ENCODE measurements at regions not wholly inside any gene's neighbourhood (a gene's known extent, or its start where the extent isn't known, plus 50 kb on each side); places are given as distances from the start of the nearest gene placed in this dataset.

GRCh38 chr5:6006838-6007314 lies 371.5 kb downstream of the MED10 start:
- Histone ChIP-seq H3K4me1 (ENCODE audit: control insufficient read depth in 2 of 2, insufficient read depth in 2 of 2, low read length in 2 of 2) (no peaks in the 10 kb centered on the region), H3K27ac (ENCODE audit: low read depth in 2 of 2, low read length in 2 of 2) (no peak overlapping the region), H3K9me3 (ENCODE audit: control insufficient read depth in 2 of 2, low read length in 2 of 2) (no peaks in the 10 kb centered on the region), H3K27me3 (ENCODE audit: control insufficient read depth in 2 of 2, insufficient read depth in 2 of 2, low read length in 2 of 2) (no peaks in the 10 kb centered on the region), H3K36me3 (ENCODE audit: control insufficient read depth in 2 of 2, insufficient read depth in 2 of 2, low read length in 2 of 2) (no peaks in the 10 kb centered on the region), H3K9ac (ENCODE audit: low read depth in 1 of 2, low read length in 2 of 2) (no peak overlapping the region), H3K4me3 (ENCODE audit: low read length in 2 of 2) (no peak overlapping the region)

- Histone ChIP-seq H3K4me1 (ENCODE audit: control insufficient read depth in 2 of 2, insufficient read depth in 2 of 2, low read length in 2 of 2) (no peaks in the 10 kb centered on the region), H3K9me3 (ENCODE audit: control insufficient read depth in 2 of 2, low read length in 2 of 2) (no peaks in the 10 kb centered on the region), H3K9ac (ENCODE audit: low read depth in 1 of 2, low read length in 2 of 2) (no peak overlapping the region), H3K4me3 (ENCODE audit: low read length in 2 of 2) (no peak overlapping the region), H3K36me3 (ENCODE audit: control insufficient read depth in 2 of 2, insufficient read depth in 2 of 2, low read length in 2 of 2) (no peaks in the 10 kb centered on the region), H3K27ac (ENCODE audit: low read depth in 2 of 2, low read length in 2 of 2) (no peak overlapping the region), H3K27me3 (ENCODE audit: control insufficient read depth in 2 of 2, insufficient read depth in 2 of 2, low read length in 2 of 2) (no peaks in the 10 kb centered on the region)
These were observed 375.1 kb downstream of the MED10 start for GRCh38 chr5:6003040-6003825.

GRCh38 chr5:6000867-6001266 lies 377.5 kb downstream of the MED10 start:
- Histone ChIP-seq H3K9ac (ENCODE audit: low read depth in 1 of 2, low read length in 2 of 2) (no peak overlapping the region), H3K4me3 (ENCODE audit: low read length in 2 of 2) (no peak overlapping the region), H3K36me3 (ENCODE audit: control insufficient read depth in 2 of 2, insufficient read depth in 2 of 2, low read length in 2 of 2) (no peaks in the 10 kb centered on the region), H3K27me3 (ENCODE audit: control insufficient read depth in 2 of 2, insufficient read depth in 2 of 2, low read length in 2 of 2) (no peaks in the 10 kb centered on the region), H3K4me1 (ENCODE audit: control insufficient read depth in 2 of 2, insufficient read depth in 2 of 2, low read length in 2 of 2) (no peaks in the 10 kb centered on the region), H3K9me3 (ENCODE audit: control insufficient read depth in 2 of 2, low read length in 2 of 2) (no peaks in the 10 kb centered on the region), H3K27ac (ENCODE audit: low read depth in 2 of 2, low read length in 2 of 2) (no peak overlapping the region)

- H3K9me3 ChIP-seq (ENCODE audit: control insufficient read depth in 2 of 2, low read length in 2 of 2): peaks cover 0 to 2% of the 10 kb centered on the region in 2 donors
These were observed 382.5 kb downstream of the MED10 start for GRCh38 chr5:5995819-5996218.

GRCh38 chr5:5986492-5987178 lies 391.7 kb downstream of the MED10 start:
- Histone ChIP-seq H3K4me3 (ENCODE audit: low read length in 2 of 2) (no peak overlapping the region), H3K27ac (ENCODE audit: low read depth in 2 of 2, low read length in 2 of 2) (no peak overlapping the region), H3K36me3 (ENCODE audit: control insufficient read depth in 2 of 2, insufficient read depth in 2 of 2, low read length in 2 of 2) (no peaks in the 10 kb centered on the region), H3K4me1 (ENCODE audit: control insufficient read depth in 2 of 2, insufficient read depth in 2 of 2, low read length in 2 of 2) (no peaks in the 10 kb centered on the region), H3K27me3 (ENCODE audit: control insufficient read depth in 2 of 2, insufficient read depth in 2 of 2, low read length in 2 of 2) (no peaks in the 10 kb centered on the region), H3K9me3 (ENCODE audit: control insufficient read depth in 2 of 2, low read length in 2 of 2) (peaks cover 0 to 2% of the 10 kb centered on the region in 2 donors), H3K9ac (ENCODE audit: low read depth in 1 of 2, low read length in 2 of 2) (no peak overlapping the region)

More at GRCh38 chr5:5995819-5996218, 382.5 kb downstream of the MED10 start:
- Histone ChIP-seq H3K27me3 (ENCODE audit: control insufficient read depth in 2 of 2, insufficient read depth in 2 of 2, low read length in 2 of 2) (no peaks in the 10 kb centered on the region), H3K36me3 (ENCODE audit: control insufficient read depth in 2 of 2, insufficient read depth in 2 of 2, low read length in 2 of 2) (no peaks in the 10 kb centered on the region), H3K27ac (ENCODE audit: low read depth in 2 of 2, low read length in 2 of 2) (no peak overlapping the region), H3K9ac (ENCODE audit: low read depth in 1 of 2, low read length in 2 of 2) (no peak overlapping the region), H3K4me1 (ENCODE audit: control insufficient read depth in 2 of 2, insufficient read depth in 2 of 2, low read length in 2 of 2) (no peaks in the 10 kb centered on the region), H3K4me3 (ENCODE audit: low read length in 2 of 2) (no peak overlapping the region)

- no peaks in the 10 kb centered on the region for H3K9me3 ChIP-seq (ENCODE audit: control insufficient read depth in 2 of 2, low read length in 2 of 2)
- H3K4me3 ChIP-seq (ENCODE audit: low read length in 2 of 2): no peak overlapping the region
- H3K27me3 ChIP-seq (ENCODE audit: control insufficient read depth in 2 of 2, insufficient read depth in 2 of 2, low read length in 2 of 2): no peaks in the 10 kb centered on the region
- H3K9ac ChIP-seq (ENCODE audit: low read depth in 1 of 2, low read length in 2 of 2): no peak overlapping the region
- H3K27ac ChIP-seq (ENCODE audit: low read depth in 2 of 2, low read length in 2 of 2): no peak overlapping the region
- H3K36me3 ChIP-seq (ENCODE audit: control insufficient read depth in 2 of 2, insufficient read depth in 2 of 2, low read length in 2 of 2): no peaks in the 10 kb centered on the region
- no peaks in the 10 kb centered on the region for H3K4me1 ChIP-seq (ENCODE audit: control insufficient read depth in 2 of 2, insufficient read depth in 2 of 2, low read length in 2 of 2)
These were observed 393.0 kb downstream of the MED10 start for GRCh38 chr5:5985332-5985731.

- Histone ChIP-seq H3K4me1 (ENCODE audit: control insufficient read depth in 2 of 2, insufficient read depth in 2 of 2, low read length in 2 of 2) (no peaks in the 10 kb centered on the region), H3K9ac (ENCODE audit: low read depth in 1 of 2, low read length in 2 of 2) (no peak overlapping the region), H3K27me3 (ENCODE audit: control insufficient read depth in 2 of 2, insufficient read depth in 2 of 2, low read length in 2 of 2) (no peaks in the 10 kb centered on the region), H3K36me3 (ENCODE audit: control insufficient read depth in 2 of 2, insufficient read depth in 2 of 2, low read length in 2 of 2) (no peaks in the 10 kb centered on the region), H3K9me3 (ENCODE audit: control insufficient read depth in 2 of 2, low read length in 2 of 2) (no peaks in the 10 kb centered on the region), H3K4me3 (ENCODE audit: low read length in 2 of 2) (no peak overlapping the region), H3K27ac (ENCODE audit: low read depth in 2 of 2, low read length in 2 of 2) (no peak overlapping the region)
These were observed 394.9 kb downstream of the MED10 start for GRCh38 chr5:5983261-5983980.

GRCh38 chr5:5981562-5981961 lies 396.8 kb downstream of the MED10 start:
- Histone ChIP-seq H3K36me3 (ENCODE audit: control insufficient read depth in 2 of 2, insufficient read depth in 2 of 2, low read length in 2 of 2) (no peaks in the 10 kb centered on the region), H3K4me3 (ENCODE audit: low read length in 2 of 2) (no peak overlapping the region), H3K9me3 (ENCODE audit: control insufficient read depth in 2 of 2, low read length in 2 of 2) (no peaks in the 10 kb centered on the region), H3K27me3 (ENCODE audit: control insufficient read depth in 2 of 2, insufficient read depth in 2 of 2, low read length in 2 of 2) (no peaks in the 10 kb centered on the region), H3K9ac (ENCODE audit: low read depth in 1 of 2, low read length in 2 of 2) (no peak overlapping the region), H3K4me1 (ENCODE audit: control insufficient read depth in 2 of 2, insufficient read depth in 2 of 2, low read length in 2 of 2) (no peaks in the 10 kb centered on the region), H3K27ac (ENCODE audit: low read depth in 2 of 2, low read length in 2 of 2) (no peak overlapping the region)

- H3K9me3 ChIP-seq (ENCODE audit: control insufficient read depth in 2 of 2, low read length in 2 of 2): no peaks in the 10 kb centered on the region
- no peaks in the 10 kb centered on the region for H3K36me3 ChIP-seq (ENCODE audit: control insufficient read depth in 2 of 2, insufficient read depth in 2 of 2, low read length in 2 of 2)
- no peak overlapping the region for H3K27ac ChIP-seq (ENCODE audit: low read depth in 2 of 2, low read length in 2 of 2)
- H3K4me1 ChIP-seq (ENCODE audit: control insufficient read depth in 2 of 2, insufficient read depth in 2 of 2, low read length in 2 of 2): no peaks in the 10 kb centered on the region
- H3K4me3 ChIP-seq (ENCODE audit: low read length in 2 of 2): no peak overlapping the region
- H3K27me3 ChIP-seq (ENCODE audit: control insufficient read depth in 2 of 2, insufficient read depth in 2 of 2, low read length in 2 of 2): no peaks in the 10 kb centered on the region
- no peak overlapping the region for H3K9ac ChIP-seq (ENCODE audit: low read depth in 1 of 2, low read length in 2 of 2)
These were observed 397.8 kb downstream of the MED10 start for GRCh38 chr5:5980538-5980895.

Measured in mucosa of rectum (tissue), 2 donors.